ENCODE measurements at regions not wholly inside any gene's neighbourhood (a gene's known extent, or its start where the extent isn't known, plus 50 kb on each side); places are given as distances from the start of the nearest gene placed in this dataset.

GRCh38 chr1:79785964-79786363 lies 779.4 kb upstream of the ADGRL4 start:
- H3K36me3 Mint-ChIP-seq (ENCODE audit: low read depth): no peaks in the 10 kb centered on the region
- no peak for ATAC-seq (ENCODE audit: low read depth)
- no peaks in the 10 kb centered on the region for H3K9me3 Mint-ChIP-seq
- no peak overlapping the region for H3K27ac Mint-ChIP-seq
- intact Hi-C loops (cut with micrococcal nuclease): no loop called here
- H3K27me3 Mint-ChIP-seq: no peaks in the 10 kb centered on the region
- POLR2A ChIA-PET: no interaction called here
- no peak for DNase-seq
- CTCF ChIA-PET: no interaction called here
- no peak overlapping the region for H3K4me3 Mint-ChIP-seq
- no peak for TF ChIP-seq CTCF (IDR thresholded peaks at IDR 0.05)
- no peaks in the 10 kb centered on the region for H3K4me1 Mint-ChIP-seq

GRCh38 chr1:79785561-79785960 lies 779.0 kb upstream of the ADGRL4 start:
- ChIA-PET CTCF (no interaction called here), POLR2A (no interaction called here)
- Mint-ChIP-seq H3K4me1 (no peaks in the 10 kb centered on the region), H3K36me3 (ENCODE audit: low read depth) (no peaks in the 10 kb centered on the region), H3K4me3 (no peak overlapping the region), H3K9me3 (no peaks in the 10 kb centered on the region), H3K27me3 (no peaks in the 10 kb centered on the region), H3K27ac (no peak overlapping the region)
- no peak for TF ChIP-seq CTCF (IDR thresholded peaks at IDR 0.05)
- intact Hi-C loops (cut with micrococcal nuclease): no loop called here
- DNase-seq (no peak), ATAC-seq (ENCODE audit: low read depth) (no peak)

- H3K4me3 Mint-ChIP-seq: no peak overlapping the region
- POLR2A ChIA-PET: interaction anchor here (0.6 kb wide), 1 partner anchor 446 kb away, joined by 3 read pairs; no protein-coding TSS in a partner anchor
- ATAC-seq (ENCODE audit: low read depth) (no peak), DNase-seq (no peak)
- H3K27ac Mint-ChIP-seq: no peak overlapping the region
- intact Hi-C loops (cut with micrococcal nuclease): no loop called here
- no peak for TF ChIP-seq CTCF (IDR thresholded peaks at IDR 0.05)
- H3K36me3 Mint-ChIP-seq (ENCODE audit: low read depth): no peaks in the 10 kb centered on the region
- H3K4me1 Mint-ChIP-seq: peaks cover 8% of the 10 kb centered on the region
- peaks cover 4% of the 10 kb centered on the region for H3K9me3 Mint-ChIP-seq
- no peaks in the 10 kb centered on the region for H3K27me3 Mint-ChIP-seq
- CTCF ChIA-PET: no interaction called here
Measured at GRCh38 chr1:79781261-79781660, 774.7 kb upstream of the ADGRL4 start.

GRCh38 chr1:79777481-79778219 lies 771.1 kb upstream of the ADGRL4 start:
- no peaks in the 10 kb centered on the region for H3K36me3 Mint-ChIP-seq (ENCODE audit: low read depth)
- peaks cover 4% of the 10 kb centered on the region for H3K9me3 Mint-ChIP-seq
- no peak overlapping the region for H3K4me3 Mint-ChIP-seq
- intact Hi-C loops (cut with micrococcal nuclease): loop anchor here (1.0 kb wide), 1 partner anchor 66 kb away; no protein-coding TSS in a partner anchor
- ATAC-seq (ENCODE audit: low read depth) (peak; percentile 93), DNase-seq (no peak)
- CTCF ChIA-PET: no interaction called here
- peak overlapping the region; percentile 43 for H3K27ac Mint-ChIP-seq
- peaks cover 8% of the 10 kb centered on the region for H3K4me1 Mint-ChIP-seq
- no peaks in the 10 kb centered on the region for H3K27me3 Mint-ChIP-seq
- TF ChIP-seq CTCF (IDR thresholded peaks at IDR 0.05): no peak
- POLR2A ChIA-PET: no interaction called here

GRCh38 chr1:79775402-79775801 lies 768.9 kb upstream of the ADGRL4 start:
- no peak overlapping the region for H3K4me3 Mint-ChIP-seq
- ChIA-PET CTCF (no interaction called here), POLR2A (no interaction called here)
- H3K36me3 Mint-ChIP-seq (ENCODE audit: low read depth): no peaks in the 10 kb centered on the region
- TF ChIP-seq CTCF (IDR thresholded peaks at IDR 0.05): no peak
- ATAC-seq (ENCODE audit: low read depth) (no peak), DNase-seq (no peak)
- H3K27ac Mint-ChIP-seq: no peak overlapping the region
- H3K9me3 Mint-ChIP-seq: peaks cover 4% of the 10 kb centered on the region
- intact Hi-C loops (cut with micrococcal nuclease): no loop called here
- H3K4me1 Mint-ChIP-seq: peaks cover 8% of the 10 kb centered on the region
- H3K27me3 Mint-ChIP-seq: no peaks in the 10 kb centered on the region
